GM12874 (cell line): ENCODE measurements at regions not wholly inside any gene's neighbourhood (a gene's known extent, or its start where the extent isn't known, plus 50 kb on each side); places are given as distances from the start of the nearest gene placed in this dataset.

ENCODE experiments used
- CTCF ChIP-seq: IDR thresholded peaks from 2 replicates; pipeline ENCODE4 v1.5.1; 2011; ENCODE audit warnings: low read depth, mild to moderate bottlenecking, control low read depth, low read length, moderate library complexity; ENCODE audit not compliant: insufficient read depth

- no peak for TF ChIP-seq CTCF
Observed at GRCh38 chr21:18163956-18164355, 80.7 kb upstream of the CHODL start.

- no peak for TF ChIP-seq CTCF
Observed at GRCh38 chr21:18161841-18162240, 82.8 kb upstream of the CHODL start.

- TF ChIP-seq CTCF, result no peak
Observed at GRCh38 chr21:18157406-18157805, 87.2 kb upstream of the CHODL start.

GRCh38 chr21:18155508-18156193, 89.0 kb upstream of the CHODL start:
- no peak for TF ChIP-seq CTCF

- TF ChIP-seq CTCF, result no peak
Observed at GRCh38 chr21:18153063-18153462, 91.6 kb upstream of the CHODL start.

GRCh38 chr21:18152371-18152770, 92.3 kb upstream of the CHODL start:
- no peak for TF ChIP-seq CTCF

- no peak for TF ChIP-seq CTCF
Observed at GRCh38 chr21:18151046-18151445, 93.6 kb upstream of the CHODL start.

- no peak for TF ChIP-seq CTCF
Observed at GRCh38 chr21:18148401-18148800, 96.2 kb upstream of the CHODL start.
